ENCODE measurements at regions not wholly inside any gene's neighbourhood (a gene's known extent, or its start where the extent isn't known, plus 50 kb on each side); places are given as distances from the start of the nearest gene placed in this dataset.
"Not testable (repeated sequence)": the region's sequence is repeated elsewhere in the genome, so short reads cannot be mapped to it uniquely, and the experiment has no call there.

DNA sequence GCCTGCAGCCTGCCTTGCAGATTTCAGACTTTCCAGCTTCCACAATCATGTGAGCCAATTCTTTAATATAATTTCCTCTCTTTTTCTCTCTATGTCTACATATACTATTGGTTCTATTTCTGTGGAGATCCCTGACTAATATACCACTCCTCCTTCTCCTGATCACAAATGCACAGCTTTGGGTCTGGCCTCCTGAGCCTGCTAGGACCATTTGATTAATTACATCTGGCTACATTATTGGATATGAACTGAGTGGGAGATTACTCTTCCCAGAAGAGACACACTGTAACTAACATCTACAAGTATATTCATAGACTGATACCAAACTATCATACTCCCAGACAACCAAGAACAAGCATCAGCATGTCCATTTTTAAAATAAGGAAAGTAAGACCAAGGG, 188.9 kb upstream of the LMCD1 start:
- no peak for DNase-seq
- TF ChIP-seq, protein P1, sequence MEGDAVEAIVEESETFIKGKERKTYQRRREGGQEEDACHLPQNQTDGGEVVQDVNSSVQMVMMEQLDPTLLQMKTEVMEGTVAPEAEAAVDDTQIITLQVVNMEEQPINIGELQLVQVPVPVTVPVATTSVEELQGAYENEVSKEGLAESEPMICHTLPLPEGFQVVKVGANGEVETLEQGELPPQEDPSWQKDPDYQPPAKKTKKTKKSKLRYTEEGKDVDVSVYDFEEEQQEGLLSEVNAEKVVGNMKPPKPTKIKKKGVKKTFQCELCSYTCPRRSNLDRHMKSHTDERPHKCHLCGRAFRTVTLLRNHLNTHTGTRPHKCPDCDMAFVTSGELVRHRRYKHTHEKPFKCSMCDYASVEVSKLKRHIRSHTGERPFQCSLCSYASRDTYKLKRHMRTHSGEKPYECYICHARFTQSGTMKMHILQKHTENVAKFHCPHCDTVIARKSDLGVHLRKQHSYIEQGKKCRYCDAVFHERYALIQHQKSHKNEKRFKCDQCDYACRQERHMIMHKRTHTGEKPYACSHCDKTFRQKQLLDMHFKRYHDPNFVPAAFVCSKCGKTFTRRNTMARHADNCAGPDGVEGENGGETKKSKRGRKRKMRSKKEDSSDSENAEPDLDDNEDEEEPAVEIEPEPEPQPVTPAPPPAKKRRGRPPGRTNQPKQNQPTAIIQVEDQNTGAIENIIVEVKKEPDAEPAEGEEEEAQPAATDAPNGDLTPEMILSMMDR (IDR thresholded peaks at IDR 0.05): no peak
- TF ChIP-seq POLR2A (IDR thresholded peaks at IDR 0.05): no peak
- ATAC-seq: no peak

DNA sequence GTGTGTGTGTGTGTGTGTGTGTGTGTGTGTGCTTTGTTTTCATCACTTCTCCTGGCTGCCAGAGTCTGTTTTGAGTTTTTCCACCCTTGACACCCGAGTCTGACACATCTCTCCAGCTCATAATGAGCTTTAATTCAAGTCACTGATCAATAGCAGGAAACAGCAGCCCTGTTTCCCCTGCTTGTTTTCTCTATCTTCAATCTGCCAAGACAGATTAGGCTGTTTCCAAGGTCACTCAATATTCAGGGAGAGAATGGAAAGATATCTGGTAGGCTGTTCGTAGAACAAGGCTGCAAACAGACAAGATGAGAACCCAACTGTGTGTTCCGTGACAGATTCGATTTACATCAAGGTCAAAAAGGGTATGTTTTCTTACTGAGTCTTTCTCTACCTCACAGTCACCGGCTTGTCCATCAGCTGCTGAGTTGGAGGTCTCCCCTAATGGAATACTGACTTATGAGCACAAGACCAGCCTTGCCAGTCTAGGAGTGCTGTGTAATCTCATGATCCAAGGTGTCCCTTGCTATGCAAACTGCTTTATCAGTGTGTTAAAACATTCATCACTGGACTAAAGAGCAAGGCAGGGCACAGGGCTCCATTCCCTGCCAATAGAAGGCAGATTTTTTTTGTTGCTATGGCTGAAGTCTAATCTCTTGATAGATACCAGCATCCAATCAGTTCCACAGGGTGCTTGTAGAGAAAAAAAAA, 187.9 kb upstream of the LMCD1 start:
- Histone ChIP-seq H3K27me3 (no peaks in the 10 kb centered on the region), H3K27ac (no peak overlapping the region), H3K4me1 (no peaks in the 10 kb centered on the region), H3K4me3 (no peak overlapping the region), H3K36me3 (no peaks in the 10 kb centered on the region), H3K9me3 (peaks cover 0 to 9% (median 1%) of the 10 kb centered on the region in 12 donors)
- no peak for TF ChIP-seq POLR2A (IDR thresholded peaks at IDR 0.05)
- TF ChIP-seq, protein P1 (IDR thresholded peaks at IDR 0.05): no peak
- intact Hi-C loops (cut with DNase I): no loop called here
- WGBS, 4 donors: 44 to 51% (median 49%) methylated on average over 5 of the region's 5 CpGs
- no peak for DNase-seq
- no peak for ATAC-seq

More for the DNA sequence above, 188.9 kb upstream of the LMCD1 start:
- H3K4me3 ChIP-seq: no peak overlapping the region
- H3K27ac ChIP-seq: no peak overlapping the region
- H3K36me3 ChIP-seq: no peaks in the 10 kb centered on the region
- H3K4me1 ChIP-seq: no peaks in the 10 kb centered on the region
- peaks cover 0 to 18% (median 6%) of the 10 kb centered on the region in 12 donors for H3K9me3 ChIP-seq
- H3K27me3 ChIP-seq: no peaks in the 10 kb centered on the region
- intact Hi-C loops (cut with DNase I): no loop called here

DNA sequence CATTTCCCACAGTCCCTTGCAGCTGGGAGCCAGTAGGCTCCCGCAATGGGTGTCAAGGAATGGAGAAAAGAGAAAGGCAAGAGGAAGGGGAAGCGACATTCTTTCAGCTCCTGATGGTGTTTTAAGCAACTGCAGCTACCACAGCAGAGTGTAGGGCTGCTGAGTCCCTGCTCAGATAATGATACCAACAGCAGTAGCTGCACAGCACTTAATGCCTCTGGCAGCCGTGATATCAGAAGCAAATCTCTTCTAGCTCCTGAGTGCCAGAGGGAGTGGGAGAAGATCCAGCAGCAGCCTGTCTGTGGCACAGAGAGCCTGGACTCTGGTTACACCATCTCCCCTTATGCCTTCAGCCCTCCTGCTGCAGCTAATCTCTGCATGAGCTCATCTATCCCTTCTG, 186.1 kb upstream of the LMCD1 start:
- 68 to 80% (median 75%) methylated on average over 3 of the region's 3 CpGs for WGBS, 4 donors
- intact Hi-C loops (cut with DNase I); H3K27me3 ChIP-seq; H3K27ac ChIP-seq; ATAC-seq; H3K36me3 ChIP-seq; H3K4me3 ChIP-seq; H3K9me3 ChIP-seq; H3K4me1 ChIP-seq; DNase-seq: not testable (repeated sequence)

DNA sequence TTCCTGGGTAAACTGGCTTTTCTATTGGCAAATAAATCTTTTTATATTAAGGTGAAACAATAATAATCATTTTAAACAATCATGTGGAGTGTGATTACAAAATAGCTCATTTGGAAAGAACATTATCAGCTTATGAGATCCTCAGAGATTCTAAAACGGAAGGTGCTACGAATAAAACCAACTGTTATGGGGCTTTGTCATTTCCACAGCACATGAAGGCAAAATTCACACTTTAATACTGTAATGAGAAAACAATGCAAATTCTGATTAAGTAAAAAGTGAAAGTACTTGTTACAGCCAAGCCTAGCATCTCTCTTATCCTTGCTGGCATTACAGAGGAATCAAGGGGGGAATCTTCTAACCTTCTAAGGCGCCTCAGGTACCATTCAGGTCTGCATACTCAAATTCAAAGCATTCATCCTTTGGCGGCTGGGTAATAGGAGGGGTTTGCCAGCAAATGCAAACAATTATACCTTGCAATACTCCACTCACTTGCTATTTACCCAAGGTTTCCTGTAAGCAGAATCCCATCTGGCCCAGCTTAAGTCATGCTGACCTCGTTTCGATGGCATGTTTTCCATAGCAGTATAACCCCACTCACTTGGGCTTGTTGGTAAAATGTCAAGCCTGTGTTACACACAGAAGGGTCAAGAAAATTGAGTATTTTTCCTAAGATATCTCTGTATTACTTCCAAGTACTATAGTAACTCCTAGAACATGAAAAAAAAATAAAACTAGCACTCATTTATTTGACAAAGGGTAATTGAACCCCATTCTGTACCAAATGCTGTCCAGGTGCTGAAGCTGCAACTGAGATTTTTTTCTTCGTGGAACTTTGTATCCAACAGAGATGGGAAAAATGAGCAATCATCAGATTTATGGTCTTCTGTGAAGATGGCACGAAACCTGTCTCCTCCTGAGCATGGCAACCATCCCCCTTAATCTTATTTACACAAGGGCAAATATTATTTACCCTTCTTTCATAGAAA, 183.7 kb upstream of the LMCD1 start:
- Histone ChIP-seq H3K27me3 (no peaks in the 10 kb centered on the region), H3K27ac (no peak overlapping the region), H3K4me3 (no peak overlapping the region), H3K36me3 (no peaks in the 10 kb centered on the region), H3K9me3 (no peaks in the 10 kb centered on the region), H3K4me1 (no peaks in the 10 kb centered on the region)
- intact Hi-C loops (cut with DNase I): no loop called here
- WGBS, 4 donors: 73 to 81% (median 75%) methylated on average over 8 of the region's 8 CpGs
- no peak for ATAC-seq
- DNase-seq: no peak
- TF ChIP-seq POLR2A (IDR thresholded peaks at IDR 0.05): no peak
- TF ChIP-seq, protein P1 (IDR thresholded peaks at IDR 0.05): no peak

All from heart left ventricle (tissue), 16 donors.